Testis (tissue), 2 donors: ENCODE measurements at regions not wholly inside any gene's neighbourhood (a gene's known extent, or its start where the extent isn't known, plus 50 kb on each side); places are given as distances from the start of the nearest gene placed in this dataset.

Source experiments
- DNase-seq: peaks from one replicate; pipeline ENCODE4 v3.0.0-alpha.2; 2019
- H3K27ac ChIP-seq, 2 donors: fragments of 200-600 bp; sonication (generic); one replicate each; pipeline ENCODE4 v1.5.1; 2019
- H3K27me3 ChIP-seq: fragments of 200-600 bp; sonication (generic); one replicate; pipeline ENCODE4 v1.5.1; 2019
- H3K36me3 ChIP-seq: fragments of 200-600 bp; sonication (generic); one replicate; pipeline ENCODE4 v1.5.1; 2017; ENCODE audit warnings: low read depth; ENCODE audit errors: missing control alignments
- H3K4me1 ChIP-seq: fragments of 200-600 bp; sonication (generic); one replicate; pipeline ENCODE4 v1.5.1; 2019
- H3K4me3 ChIP-seq, 2 donors: fragments of 200-600 bp; sonication (generic); one replicate each; pipeline ENCODE4 v1.5.1; 2017 to 2019
- H3K9me3 ChIP-seq: fragments of 200-600 bp; sonication (generic); one replicate; pipeline ENCODE4 v1.5.1; 2017
- CTCF ChIP-seq, 3 experiments: fragments of 450-650 bp in 2 of 3; fragments of 200-600 bp in 1 of 3; sonication (generic) in 1 of 3; IDR thresholded peaks; one replicate each; pipeline ENCODE4 v1.5.1; 2016 to 2019; ENCODE audit warnings: antibody characterized with exemption in 3 of 3, mild to moderate bottlenecking in 2 of 3, moderate library complexity in 1 of 3
- POLR2A ChIP-seq: fragments of 450-650 bp; IDR thresholded peaks from one replicate; pipeline ENCODE4 v1.6.1; 2017; ENCODE audit warnings: antibody characterized with exemption, mild to moderate bottlenecking, moderate library complexity
- WGBS, 2 donors: methylation state at CpG; one replicate each; pipeline ENCODE4 v1.1.5; 2018; 5-methylcytosine and 5-hydroxymethylcytosine counted together
- intact Hi-C: fragments of 100-400 bp; cut with DNase I; formaldehyde crosslinking; loops from one replicate; pipeline ENCODE4 v1.15.1; 2023; ENCODE audit warnings: low total_unique reads

DNA sequence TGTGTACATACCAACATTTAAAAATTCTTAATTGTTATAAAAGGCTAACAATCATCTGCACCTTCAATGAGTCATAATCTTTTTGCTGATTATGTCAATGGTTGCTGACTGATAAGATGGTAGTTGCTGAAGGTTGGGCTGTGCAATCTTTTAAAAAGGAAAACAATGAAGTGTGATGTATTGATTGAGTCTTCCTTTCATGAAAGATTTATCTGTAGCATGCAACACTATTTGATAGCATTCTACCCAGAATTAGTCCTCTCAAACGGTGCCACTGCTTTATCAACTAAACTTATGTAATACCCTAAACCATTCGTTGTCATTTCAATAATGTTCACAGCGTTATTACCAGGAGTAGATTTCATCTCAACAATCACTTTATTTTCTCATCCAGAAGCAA lies 2360.6 kb downstream of the PCDH9 start:
- 70 to 71% methylated on average over 3 of the region's 3 CpGs for WGBS, 2 donors
- no peak for DNase-seq
- H3K4me3 ChIP-seq, result no peak overlapping the region
- intact Hi-C loops, result no loop called here
- H3K27me3 ChIP-seq, result no peaks in the 10 kb centered on the region
- no peak overlapping the region for H3K27ac ChIP-seq
- TF ChIP-seq POLR2A (no peak), CTCF (IDR thresholded peaks at IDR 0.05) (no peak)
- no peaks in the 10 kb centered on the region for H3K9me3 ChIP-seq
- no peaks in the 10 kb centered on the region for H3K36me3 ChIP-seq
- H3K4me1 ChIP-seq, result no peaks in the 10 kb centered on the region

GRCh38 chr13:64867856-64868255 lies 2362.3 kb downstream of the PCDH9 start:
- intact Hi-C loops, result no loop called here
- H3K27ac ChIP-seq, result no peak overlapping the region
- WGBS, 2 donors, result 42 to 46% methylated on average over 2 of the region's 2 CpGs

DNA sequence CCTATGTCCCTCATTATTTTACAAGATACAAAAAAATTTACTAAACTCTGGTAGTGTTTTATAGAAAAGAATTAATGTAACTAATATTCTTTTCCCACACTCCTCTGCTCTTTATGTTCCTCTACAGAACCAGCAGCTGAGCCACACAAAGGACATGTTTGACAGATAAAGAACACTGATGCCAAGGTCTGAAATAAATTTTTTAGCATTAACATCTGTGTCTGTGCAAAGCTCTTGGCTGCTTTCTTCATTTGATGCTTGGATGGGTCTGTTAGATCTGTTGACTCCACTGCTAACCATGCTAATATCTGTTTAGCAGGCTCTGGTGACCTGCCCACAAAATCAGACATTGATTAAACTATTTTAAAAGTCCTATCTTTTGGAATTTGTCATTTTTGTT lies 2363.8 kb downstream of the PCDH9 start:
- Histone ChIP-seq H3K27ac (no peak overlapping the region), H3K27me3 (no peaks in the 10 kb centered on the region), H3K4me3 (no peak overlapping the region), H3K36me3 (no peaks in the 10 kb centered on the region), H3K9me3 (no peaks in the 10 kb centered on the region), H3K4me1 (no peaks in the 10 kb centered on the region)
- intact Hi-C loops, result no loop called here
- TF ChIP-seq POLR2A, result no peak
- no peak for TF ChIP-seq CTCF (IDR thresholded peaks at IDR 0.05)
- no peak for DNase-seq

More at GRCh38 chr13:64867856-64868255, 2362.3 kb downstream of the PCDH9 start:
- Histone ChIP-seq H3K9me3 (no peaks in the 10 kb centered on the region), H3K4me1 (no peaks in the 10 kb centered on the region), H3K36me3 (no peaks in the 10 kb centered on the region), H3K27me3 (no peaks in the 10 kb centered on the region), H3K4me3 (no peak overlapping the region)
- no peak for TF ChIP-seq CTCF (IDR thresholded peaks at IDR 0.05)
- no peak for TF ChIP-seq POLR2A
- DNase-seq, result no peak

DNA sequence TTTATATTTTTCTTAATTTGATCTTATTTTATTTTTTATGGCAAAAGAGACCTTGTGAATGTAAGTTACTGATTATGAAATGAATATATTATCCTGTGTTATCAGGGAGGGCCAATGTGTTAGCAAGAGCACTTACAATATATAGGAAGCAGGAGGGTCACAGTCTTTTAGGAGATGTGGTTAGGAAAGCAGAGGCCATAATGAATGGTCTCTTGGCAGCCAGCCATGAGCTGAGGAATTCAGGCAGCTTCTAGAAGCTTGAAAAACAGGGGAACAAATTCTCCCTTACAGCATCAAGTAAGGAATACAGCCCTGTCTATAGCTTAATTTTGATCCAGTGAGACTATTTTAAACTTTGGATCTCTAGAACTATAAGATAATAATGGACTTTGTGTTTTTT lies 2374.6 kb downstream of the PCDH9 start:
- no peak for DNase-seq
- Histone ChIP-seq H3K4me1 (no peaks in the 10 kb centered on the region), H3K9me3 (no peaks in the 10 kb centered on the region), H3K27ac (no peak overlapping the region), H3K27me3 (no peaks in the 10 kb centered on the region), H3K36me3 (no peaks in the 10 kb centered on the region), H3K4me3 (no peak overlapping the region)
- TF ChIP-seq CTCF (IDR thresholded peaks at IDR 0.05) (no peak), POLR2A (no peak)
- intact Hi-C loops, result no loop called here

- Histone ChIP-seq H3K4me1 (no peaks in the 10 kb centered on the region), H3K4me3 (no peak overlapping the region), H3K36me3 (no peaks in the 10 kb centered on the region), H3K27me3 (no peaks in the 10 kb centered on the region), H3K9me3 (no peaks in the 10 kb centered on the region), H3K27ac (no peak overlapping the region)
- TF ChIP-seq POLR2A (no peak), CTCF (IDR thresholded peaks at IDR 0.05) (no peak)
- intact Hi-C loops, result no loop called here
- DNase-seq, result no peak
Observed at GRCh38 chr13:64850017-64850416, 2380.1 kb downstream of the PCDH9 start.
